GM12891 (cell line): ENCODE measurements at regions not wholly inside any gene's neighbourhood (a gene's known extent, or its start where the extent isn't known, plus 50 kb on each side); places are given as distances from the start of the nearest gene placed in this dataset.
"Not testable (repeated sequence)": the region's sequence is repeated elsewhere in the genome, so short reads cannot be mapped to it uniquely, and the experiment has no call there.

Experiments used
- DNase-seq: peaks from one replicate; pipeline ENCODE4 v3.0.0; 2011; ENCODE audit warnings: low spot score; ENCODE audit not compliant: insufficient read length
- FAIRE-seq: peaks from 2 replicates; lab custom pipeline; 2011; peaks lifted over from hg19 to GRCh38; lab: Jason Lieb, UNC
- PAX5 ChIP-seq: IDR thresholded peaks from 2 replicates; pipeline ENCODE4 v1.6.1; 2011; ENCODE audit warnings: low read length, moderate library complexity, mild to moderate bottlenecking; ENCODE audit not compliant: insufficient read depth, severe bottlenecking
- POLR2A ChIP-seq: IDR thresholded peaks from 2 replicates; pipeline ENCODE4 v1.6.1; 2011; ENCODE audit warnings: low read depth, low read length, control low read depth
- POLR2AphosphoS5 ChIP-seq: IDR thresholded peaks from 2 replicates; pipeline ENCODE4 v1.6.1; 2011; ENCODE audit warnings: low read depth, low read length, control low read depth
- POU2F2 ChIP-seq: IDR thresholded peaks from 2 replicates; pipeline ENCODE4 v1.6.1; 2011; ENCODE audit warnings: low read depth, mild to moderate bottlenecking, control low read depth, low read length, moderate library complexity
- SPI1 ChIP-seq: IDR thresholded peaks from 2 replicates; pipeline ENCODE4 v1.6.1; 2011; ENCODE audit warnings: low read depth, low read length, control low read depth
- TAF1 ChIP-seq: IDR thresholded peaks from 2 replicates; pipeline ENCODE4 v1.6.1; 2011; ENCODE audit warnings: low read depth, low read length, control low read depth

- TF ChIP-seq SPI1 (no peak), POLR2AphosphoS5 (no peak)
- DNase-seq (no peak), FAIRE-seq (no peak)
These were observed 367.1 kb upstream of the IZUMO3 start for GRCh38 chr9:24912767-24913166.

- no peak for TF ChIP-seq SPI1
- FAIRE-seq (no peak), DNase-seq (no peak)
These were observed 355.6 kb upstream of the IZUMO3 start for GRCh38 chr9:24901319-24901718.

- no peak for TF ChIP-seq TAF1
- TF ChIP-seq POU2F2, result no peak
- TF ChIP-seq PAX5, result no peak
- no peak for TF ChIP-seq POLR2AphosphoS5
- TF ChIP-seq SPI1, result no peak
- TF ChIP-seq POLR2A, result no peak
- DNase-seq (no peak), FAIRE-seq (no peak)
These were observed 354.5 kb upstream of the IZUMO3 start for GRCh38 chr9:24900179-24900578.

GRCh38 chr9:24899463-24899862 is 353.8 kb upstream of the IZUMO3 start:
- no peak for FAIRE-seq
- DNase-seq, result no peak
- no peak for TF ChIP-seq TAF1
- no peak for TF ChIP-seq SPI1
- no peak for TF ChIP-seq POLR2AphosphoS5
- no peak for TF ChIP-seq POLR2A
- TF ChIP-seq POU2F2, result no peak
- TF ChIP-seq PAX5, result no peak

GRCh38 chr9:24897826-24898225 is 352.1 kb upstream of the IZUMO3 start:
- FAIRE-seq, result no peak
- TF ChIP-seq TAF1 (no peak), POLR2AphosphoS5 (no peak), PAX5 (no peak), POLR2A (no peak), POU2F2 (no peak), SPI1 (no peak)
- DNase-seq, result no peak

- TF ChIP-seq TAF1, result no peak
- TF ChIP-seq POLR2AphosphoS5, result no peak
- TF ChIP-seq PAX5, result no peak
- TF ChIP-seq POU2F2, result no peak
- no peak for TF ChIP-seq POLR2A
- no peak for TF ChIP-seq SPI1
- FAIRE-seq (no peak), DNase-seq (no peak)
These were observed 335.7 kb upstream of the IZUMO3 start for GRCh38 chr9:24881361-24881760.

GRCh38 chr9:24879591-24879990 is 333.9 kb upstream of the IZUMO3 start:
- DNase-seq, result no peak
- FAIRE-seq, result no peak

GRCh38 chr9:24856601-24857000 is 310.9 kb upstream of the IZUMO3 start:
- DNase-seq, FAIRE-seq: not testable (repeated sequence)

More at GRCh38 chr9:24879591-24879990, 333.9 kb upstream of the IZUMO3 start:
- TF ChIP-seq SPI1, result no peak
- no peak for TF ChIP-seq POLR2AphosphoS5
- no peak for TF ChIP-seq POLR2A
- no peak for TF ChIP-seq PAX5
- TF ChIP-seq TAF1, result no peak
- TF ChIP-seq POU2F2, result no peak

- TF ChIP-seq SPI1, result peak; percentile 92
- TF ChIP-seq PAX5, result no peak
- no peak for DNase-seq
These were observed 300.7 kb upstream of the IZUMO3 start for GRCh38 chr9:24846248-24846912.

GRCh38 chr9:24844217-24844616 is 298.5 kb upstream of the IZUMO3 start:
- FAIRE-seq, result no peak
- no peak for TF ChIP-seq TAF1
- no peak for TF ChIP-seq POU2F2
- no peak for TF ChIP-seq POLR2A
- TF ChIP-seq POLR2AphosphoS5, result no peak
- TF ChIP-seq PAX5, result no peak
- no peak for DNase-seq

More at GRCh38 chr9:24846248-24846912, 300.7 kb upstream of the IZUMO3 start:
- FAIRE-seq, result no peak

GRCh38 chr9:24841993-24842392 is 296.3 kb upstream of the IZUMO3 start:
- DNase-seq, result no peak
- TF ChIP-seq SPI1, result peak; percentile 40
- no peak for TF ChIP-seq POU2F2
- FAIRE-seq, result no peak

- FAIRE-seq (no peak), DNase-seq (no peak)
- no peak for TF ChIP-seq POLR2A
- TF ChIP-seq TAF1, result no peak
- no peak for TF ChIP-seq PAX5
- no peak for TF ChIP-seq POLR2AphosphoS5
- no peak for TF ChIP-seq SPI1
- TF ChIP-seq POU2F2, result no peak
These were observed 286.6 kb upstream of the IZUMO3 start for GRCh38 chr9:24832307-24832706.
